ENCODE measurements at regions not wholly inside any gene's neighbourhood (a gene's known extent, or its start where the extent isn't known, plus 50 kb on each side); places are given as distances from the start of the nearest gene placed in this dataset.

GRCh38 chr4:156636381-156636780 lies 335.2 kb downstream of the PDGFC start:
- TF ChIP-seq, protein P1, sequence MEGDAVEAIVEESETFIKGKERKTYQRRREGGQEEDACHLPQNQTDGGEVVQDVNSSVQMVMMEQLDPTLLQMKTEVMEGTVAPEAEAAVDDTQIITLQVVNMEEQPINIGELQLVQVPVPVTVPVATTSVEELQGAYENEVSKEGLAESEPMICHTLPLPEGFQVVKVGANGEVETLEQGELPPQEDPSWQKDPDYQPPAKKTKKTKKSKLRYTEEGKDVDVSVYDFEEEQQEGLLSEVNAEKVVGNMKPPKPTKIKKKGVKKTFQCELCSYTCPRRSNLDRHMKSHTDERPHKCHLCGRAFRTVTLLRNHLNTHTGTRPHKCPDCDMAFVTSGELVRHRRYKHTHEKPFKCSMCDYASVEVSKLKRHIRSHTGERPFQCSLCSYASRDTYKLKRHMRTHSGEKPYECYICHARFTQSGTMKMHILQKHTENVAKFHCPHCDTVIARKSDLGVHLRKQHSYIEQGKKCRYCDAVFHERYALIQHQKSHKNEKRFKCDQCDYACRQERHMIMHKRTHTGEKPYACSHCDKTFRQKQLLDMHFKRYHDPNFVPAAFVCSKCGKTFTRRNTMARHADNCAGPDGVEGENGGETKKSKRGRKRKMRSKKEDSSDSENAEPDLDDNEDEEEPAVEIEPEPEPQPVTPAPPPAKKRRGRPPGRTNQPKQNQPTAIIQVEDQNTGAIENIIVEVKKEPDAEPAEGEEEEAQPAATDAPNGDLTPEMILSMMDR (IDR thresholded peaks at IDR 0.05): no peak
- no peak for TF ChIP-seq POLR2A (IDR thresholded peaks at IDR 0.05)
